Activated CD8-positive, alpha-beta T cell treated with anti-CD3 and anti-CD28 coated beads for 36 hours (primary cell): ENCODE measurements at regions not wholly inside any gene's neighbourhood (a gene's known extent, or its start where the extent isn't known, plus 50 kb on each side); places are given as distances from the start of the nearest gene placed in this dataset.
A peak's percentile ranks its signal among the peaks of the same experiment; 100 is the strongest.

Experiments used
- ATAC-seq: fragments of 200-7000 bp; cut with Tn5 transposase; one replicate; pipeline ENCODE4 v1.10.0; 2021; ENCODE audit warnings: mild to moderate bottlenecking, moderate library complexity
- CTCF ChIA-PET: fragments of 350-600 bp; sonication (Branson Sonifier 250); formaldehyde crosslinking; loops from one replicate; lab custom pipeline; 2021; ENCODE audit warnings: antibody characterized with exemption; lab: Charles Lee
- POLR2A ChIA-PET: fragments of 350-600 bp; sonication (Branson Sonifier 250); formaldehyde crosslinking; loops from one replicate; lab custom pipeline; 2021; ENCODE audit warnings: antibody characterized with exemption; lab: Charles Lee
- DNase-seq: peaks from one replicate; pipeline ENCODE4 v3.0.0-alpha.2; 2020
- H3K27ac Mint-ChIP-seq: one replicate; pipeline ENCODE4 v1.8.0; 2021; ENCODE audit warnings: mild to moderate bottlenecking, mixed read lengths
- H3K27me3 Mint-ChIP-seq: one replicate; pipeline ENCODE4 v1.8.0; 2021; ENCODE audit warnings: mixed read lengths
- H3K36me3 Mint-ChIP-seq: one replicate; pipeline ENCODE4 v1.8.0; 2021; ENCODE audit warnings: low read depth, mixed read lengths
- H3K4me1 Mint-ChIP-seq: one replicate; pipeline ENCODE4 v1.8.0; 2021; ENCODE audit warnings: low read depth, mixed read lengths
- H3K4me3 Mint-ChIP-seq: one replicate; pipeline ENCODE4 v1.8.0; 2021; ENCODE audit warnings: mild to moderate bottlenecking, moderate library complexity, mixed read lengths
- H3K9me3 Mint-ChIP-seq: one replicate; pipeline ENCODE4 v1.8.0; 2021; ENCODE audit warnings: mixed read lengths
- intact Hi-C: fragments of 100-400 bp; cut with micrococcal nuclease; formaldehyde crosslinking; loops from one replicate; pipeline ENCODE4 v1.10.0; 2022
- TF ChIP-seq, protein P1 (sequence below): fragments of 200-600 bp; IDR thresholded peaks from one replicate; pipeline ENCODE4 v1.8.0; 2022; ENCODE audit warnings: antibody characterized with exemption, mild to moderate bottlenecking

DNA sequence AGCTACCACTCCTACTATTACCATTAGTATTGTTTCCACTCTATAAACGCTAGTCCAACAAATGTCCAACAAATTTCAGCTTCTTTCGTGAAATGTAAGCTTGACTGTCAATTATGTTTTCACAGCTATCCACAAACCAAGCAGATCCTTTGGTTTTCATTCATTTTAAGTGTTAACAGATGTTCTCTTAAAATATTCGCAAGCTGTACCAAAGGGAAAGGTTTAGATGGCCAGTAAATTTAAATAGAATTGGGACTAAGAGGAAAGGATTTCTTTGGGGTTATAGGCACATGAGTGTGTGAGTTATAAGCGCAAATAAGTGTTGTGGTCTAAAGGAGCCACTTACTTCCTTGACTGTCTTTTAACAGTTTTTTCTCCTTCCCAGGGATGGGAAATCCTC is 136.8 kb upstream of the ADRA1B start:
- Mint-ChIP-seq H3K27me3 (peaks cover 29% of the 10 kb centered on the region), H3K4me1 (peaks cover 33% of the 10 kb centered on the region)
- CTCF ChIA-PET = no interaction called here

DNA sequence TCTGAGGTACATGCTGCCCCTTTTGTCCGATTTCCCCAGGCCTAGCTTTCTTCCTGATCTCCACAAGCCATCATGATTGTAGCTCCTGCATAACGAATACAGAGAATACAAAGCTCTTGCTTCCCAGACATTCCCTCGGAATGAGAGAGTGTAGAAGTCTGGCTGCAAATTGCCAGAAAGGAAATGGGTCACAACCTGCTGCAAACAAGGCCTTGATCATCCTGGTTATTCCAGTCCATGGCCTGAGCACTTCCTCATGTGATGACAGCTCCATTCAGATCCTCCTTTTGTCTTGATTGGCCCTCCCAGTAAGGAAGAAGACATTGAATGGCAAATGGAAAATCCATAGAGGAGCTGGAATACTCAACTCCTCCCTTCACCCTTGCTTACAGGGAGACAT is 136.0 kb upstream of the ADRA1B start:
- CTCF ChIA-PET = no interaction called here
- TF ChIP-seq, protein P1, sequence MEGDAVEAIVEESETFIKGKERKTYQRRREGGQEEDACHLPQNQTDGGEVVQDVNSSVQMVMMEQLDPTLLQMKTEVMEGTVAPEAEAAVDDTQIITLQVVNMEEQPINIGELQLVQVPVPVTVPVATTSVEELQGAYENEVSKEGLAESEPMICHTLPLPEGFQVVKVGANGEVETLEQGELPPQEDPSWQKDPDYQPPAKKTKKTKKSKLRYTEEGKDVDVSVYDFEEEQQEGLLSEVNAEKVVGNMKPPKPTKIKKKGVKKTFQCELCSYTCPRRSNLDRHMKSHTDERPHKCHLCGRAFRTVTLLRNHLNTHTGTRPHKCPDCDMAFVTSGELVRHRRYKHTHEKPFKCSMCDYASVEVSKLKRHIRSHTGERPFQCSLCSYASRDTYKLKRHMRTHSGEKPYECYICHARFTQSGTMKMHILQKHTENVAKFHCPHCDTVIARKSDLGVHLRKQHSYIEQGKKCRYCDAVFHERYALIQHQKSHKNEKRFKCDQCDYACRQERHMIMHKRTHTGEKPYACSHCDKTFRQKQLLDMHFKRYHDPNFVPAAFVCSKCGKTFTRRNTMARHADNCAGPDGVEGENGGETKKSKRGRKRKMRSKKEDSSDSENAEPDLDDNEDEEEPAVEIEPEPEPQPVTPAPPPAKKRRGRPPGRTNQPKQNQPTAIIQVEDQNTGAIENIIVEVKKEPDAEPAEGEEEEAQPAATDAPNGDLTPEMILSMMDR = no peak
- no peak for ATAC-seq
- no peaks in the 10 kb centered on the region for H3K36me3 Mint-ChIP-seq
- DNase-seq = no peak
- POLR2A ChIA-PET = no interaction called here
- no peak overlapping the region for H3K4me3 Mint-ChIP-seq
- H3K27ac Mint-ChIP-seq = peak overlapping the region; percentile 5
- H3K27me3 Mint-ChIP-seq = peaks cover 22% of the 10 kb centered on the region
- H3K9me3 Mint-ChIP-seq = peaks cover 2% of the 10 kb centered on the region
- peaks cover 31% of the 10 kb centered on the region for H3K4me1 Mint-ChIP-seq
- intact Hi-C loops = no loop called here

More for the DNA sequence above, 136.8 kb upstream of the ADRA1B start:
- Mint-ChIP-seq H3K36me3 (no peaks in the 10 kb centered on the region), H3K4me3 (no peak overlapping the region), H3K9me3 (peaks cover 2% of the 10 kb centered on the region), H3K27ac (no peak overlapping the region)
- POLR2A ChIA-PET = no interaction called here
- ATAC-seq = no peak
- TF ChIP-seq, protein P1 = no peak
- DNase-seq = no peak
- intact Hi-C loops = no loop called here

DNA sequence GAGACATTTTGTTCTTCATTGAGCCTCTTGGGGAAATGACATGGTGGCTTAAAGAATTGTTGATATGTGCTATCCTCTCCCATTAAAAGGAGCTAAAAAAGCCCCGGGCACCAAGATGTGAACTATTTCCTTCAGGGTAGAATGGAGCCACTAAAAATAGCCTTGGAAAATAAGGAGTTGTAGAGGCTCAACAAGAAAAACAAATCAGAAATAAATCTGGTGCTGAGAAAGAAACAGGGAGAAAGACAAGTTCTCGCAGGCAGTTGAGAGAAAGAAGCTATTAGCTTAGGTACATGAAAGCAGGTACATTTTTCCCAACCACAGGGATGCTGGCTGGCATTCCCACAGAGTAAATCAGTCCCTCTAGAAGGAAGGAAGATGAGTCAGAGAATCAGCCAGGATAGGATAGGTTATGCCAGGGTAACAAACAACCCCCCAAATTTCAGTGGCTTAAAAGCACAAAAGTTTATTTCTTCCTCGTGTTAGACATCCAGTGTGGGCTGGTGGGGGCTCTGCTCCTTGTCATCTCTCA is 134.6 kb upstream of the ADRA1B start:
- CTCF ChIA-PET = interaction anchor here (1.7 kb wide), 1 partner anchor 206 kb away, joined by 3 read pairs; no protein-coding TSS in a partner anchor
- H3K27me3 Mint-ChIP-seq = peaks cover 25% of the 10 kb centered on the region
- no peaks in the 10 kb centered on the region for H3K36me3 Mint-ChIP-seq
- no peak for ATAC-seq
- no peak overlapping the region for H3K27ac Mint-ChIP-seq
- POLR2A ChIA-PET = no interaction called here
- TF ChIP-seq, protein P1 = no peak
- intact Hi-C loops = no loop called here
- H3K4me1 Mint-ChIP-seq = peaks cover 26% of the 10 kb centered on the region
- no peak for DNase-seq
- peaks cover 2% of the 10 kb centered on the region for H3K9me3 Mint-ChIP-seq
- no peak overlapping the region for H3K4me3 Mint-ChIP-seq

DNA sequence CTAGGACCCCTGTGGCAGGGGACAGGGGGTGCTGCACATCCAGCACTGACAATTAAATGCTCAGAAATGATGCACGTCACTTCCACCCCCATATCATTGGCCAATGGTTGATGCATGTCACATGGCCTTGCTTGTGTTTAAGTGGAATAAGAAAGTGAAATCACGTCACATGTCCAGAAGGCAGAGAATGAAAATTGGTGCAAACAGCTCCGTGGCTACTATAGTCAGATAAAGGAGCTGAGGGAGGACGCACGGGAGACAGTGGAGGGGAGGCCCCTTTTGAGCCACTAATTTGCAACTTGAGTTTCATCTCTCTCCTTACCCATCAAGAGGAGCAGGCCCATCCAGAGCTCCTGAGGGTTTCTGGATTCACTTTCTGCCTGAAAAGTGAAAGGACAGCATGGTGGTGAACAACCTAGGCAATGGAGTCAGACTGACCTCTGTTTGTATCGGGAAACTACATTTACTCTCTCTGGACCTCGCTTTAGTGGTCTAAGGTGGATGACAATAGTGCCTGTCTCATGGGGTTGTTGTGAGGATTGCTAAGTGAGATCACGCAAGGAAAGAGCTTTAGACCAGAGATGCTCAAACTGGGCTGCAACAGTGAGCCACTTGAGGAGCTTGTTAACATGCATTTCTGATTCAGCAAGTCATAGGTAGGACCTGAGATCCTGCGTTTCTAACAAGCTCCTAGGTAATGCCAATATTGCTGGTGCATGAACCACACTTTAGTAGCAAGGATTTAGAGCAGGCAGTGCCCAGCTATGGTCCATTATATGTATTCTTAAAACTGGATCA is 133.9 kb upstream of the ADRA1B start:
- DNase-seq (peak; percentile 42), ATAC-seq (peak; percentile 64)
- intact Hi-C loops = no loop called here
- ChIA-PET CTCF (interaction anchor here (0.7 to 1.7 kb wide), 2 partner anchors 205 to 276 kb away, joined by 3 read pairs; no protein-coding TSS in a partner anchor), POLR2A (interaction anchor here (0.7 kb wide), 1 partner anchor 13 kb away, joined by 3 read pairs; no protein-coding TSS in a partner anchor)
- peaks cover 22% of the 10 kb centered on the region for H3K27me3 Mint-ChIP-seq
- TF ChIP-seq, protein P1 = no peak
- H3K27ac Mint-ChIP-seq = no peak overlapping the region
- H3K36me3 Mint-ChIP-seq = no peaks in the 10 kb centered on the region
- H3K9me3 Mint-ChIP-seq = peaks cover 2% of the 10 kb centered on the region
- H3K4me1 Mint-ChIP-seq = peaks cover 26% of the 10 kb centered on the region
- H3K4me3 Mint-ChIP-seq = no peak overlapping the region

DNA sequence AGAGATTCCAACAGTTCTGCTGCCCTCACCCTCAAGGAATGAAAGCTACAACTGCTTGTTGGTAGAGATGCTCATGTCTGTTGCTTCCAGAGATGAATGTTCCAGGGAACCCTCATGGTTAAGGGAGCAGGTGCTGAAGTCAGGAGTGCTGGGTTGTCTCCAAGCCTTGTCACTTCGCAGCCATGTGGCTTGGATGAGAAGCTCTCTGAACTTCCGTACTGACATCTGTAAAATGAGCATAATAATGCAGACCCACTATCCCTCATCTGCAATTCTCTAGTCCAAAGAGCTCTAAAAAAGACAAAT is 133.3 kb upstream of the ADRA1B start:
- no peak overlapping the region for H3K27ac Mint-ChIP-seq
- no peak overlapping the region for H3K4me3 Mint-ChIP-seq
- ATAC-seq (no peak), DNase-seq (no peak)
- peaks cover 23% of the 10 kb centered on the region for H3K27me3 Mint-ChIP-seq
- peaks cover 2% of the 10 kb centered on the region for H3K9me3 Mint-ChIP-seq
- TF ChIP-seq, protein P1 = no peak
- intact Hi-C loops = no loop called here
- ChIA-PET CTCF (interaction anchor here (0.7 to 1.7 kb wide), 2 partner anchors 204 to 276 kb away, joined by 3 read pairs; no protein-coding TSS in a partner anchor), POLR2A (interaction anchor here (0.7 kb wide), 1 partner anchor 14 kb away, joined by 3 read pairs; no protein-coding TSS in a partner anchor)
- H3K36me3 Mint-ChIP-seq = no peaks in the 10 kb centered on the region
- peaks cover 26% of the 10 kb centered on the region for H3K4me1 Mint-ChIP-seq
